ENCODE measurements at regions not wholly inside any gene's neighbourhood (a gene's known extent, or its start where the extent isn't known, plus 50 kb on each side); places are given as distances from the start of the nearest gene placed in this dataset.

GRCh38 chr5:124536333-124536732 is 210.1 kb downstream of the ZNF608 start:
- TF ChIP-seq, protein P1, sequence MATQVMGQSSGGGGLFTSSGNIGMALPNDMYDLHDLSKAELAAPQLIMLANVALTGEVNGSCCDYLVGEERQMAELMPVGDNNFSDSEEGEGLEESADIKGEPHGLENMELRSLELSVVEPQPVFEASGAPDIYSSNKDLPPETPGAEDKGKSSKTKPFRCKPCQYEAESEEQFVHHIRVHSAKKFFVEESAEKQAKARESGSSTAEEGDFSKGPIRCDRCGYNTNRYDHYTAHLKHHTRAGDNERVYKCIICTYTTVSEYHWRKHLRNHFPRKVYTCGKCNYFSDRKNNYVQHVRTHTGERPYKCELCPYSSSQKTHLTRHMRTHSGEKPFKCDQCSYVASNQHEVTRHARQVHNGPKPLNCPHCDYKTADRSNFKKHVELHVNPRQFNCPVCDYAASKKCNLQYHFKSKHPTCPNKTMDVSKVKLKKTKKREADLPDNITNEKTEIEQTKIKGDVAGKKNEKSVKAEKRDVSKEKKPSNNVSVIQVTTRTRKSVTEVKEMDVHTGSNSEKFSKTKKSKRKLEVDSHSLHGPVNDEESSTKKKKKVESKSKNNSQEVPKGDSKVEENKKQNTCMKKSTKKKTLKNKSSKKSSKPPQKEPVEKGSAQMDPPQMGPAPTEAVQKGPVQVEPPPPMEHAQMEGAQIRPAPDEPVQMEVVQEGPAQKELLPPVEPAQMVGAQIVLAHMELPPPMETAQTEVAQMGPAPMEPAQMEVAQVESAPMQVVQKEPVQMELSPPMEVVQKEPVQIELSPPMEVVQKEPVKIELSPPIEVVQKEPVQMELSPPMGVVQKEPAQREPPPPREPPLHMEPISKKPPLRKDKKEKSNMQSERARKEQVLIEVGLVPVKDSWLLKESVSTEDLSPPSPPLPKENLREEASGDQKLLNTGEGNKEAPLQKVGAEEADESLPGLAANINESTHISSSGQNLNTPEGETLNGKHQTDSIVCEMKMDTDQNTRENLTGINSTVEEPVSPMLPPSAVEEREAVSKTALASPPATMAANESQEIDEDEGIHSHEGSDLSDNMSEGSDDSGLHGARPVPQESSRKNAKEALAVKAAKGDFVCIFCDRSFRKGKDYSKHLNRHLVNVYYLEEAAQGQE (IDR thresholded peaks at IDR 0.05; ENCODE audit: insufficient read depth in 1 of 2, low read depth in 2 of 2, low read length in 2 of 2), result no peak
- TF ChIP-seq POLR2AphosphoS5 (IDR thresholded peaks at IDR 0.05; ENCODE audit: low read depth, low read length), result no peak
- no peak for TF ChIP-seq SIN3A (IDR thresholded peaks at IDR 0.05; ENCODE audit: borderline replicate concordance, insufficient read depth, low read length)
- TF ChIP-seq TAF1 (IDR thresholded peaks at IDR 0.05; ENCODE audit: borderline replicate concordance, insufficient read depth, low read length), result no peak
- no peak for TF ChIP-seq FOXP2 (optimal IDR thresholded peaks at IDR 0.05; ENCODE audit: borderline replicate concordance, extremely low read depth, extremely low read length, insufficient read depth)

DNA sequence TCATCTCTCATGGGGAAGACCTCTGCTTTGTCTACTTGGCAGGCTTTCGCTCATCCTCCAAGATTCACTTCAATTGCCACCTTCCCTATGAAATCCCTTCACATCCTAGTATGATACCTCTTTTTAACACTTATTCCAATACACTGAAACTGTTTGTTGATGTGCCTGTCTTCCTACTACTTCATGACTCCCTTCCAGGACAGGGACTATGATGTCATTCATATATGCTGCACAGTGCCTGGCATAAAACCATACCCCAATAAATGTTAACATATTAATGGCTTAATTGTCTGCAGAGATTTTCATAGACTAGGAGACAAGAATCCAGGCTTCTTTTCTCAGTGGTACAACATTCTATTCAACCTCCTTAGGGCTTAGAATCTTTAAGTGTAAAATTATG is 215.5 kb downstream of the ZNF608 start:
- TF ChIP-seq POLR2AphosphoS5 (IDR thresholded peaks at IDR 0.05; ENCODE audit: low read depth, low read length), result no peak
- TF ChIP-seq FOXP2 (optimal IDR thresholded peaks at IDR 0.05; ENCODE audit: borderline replicate concordance, extremely low read depth, extremely low read length, insufficient read depth), result no peak
- TF ChIP-seq, protein P1 (IDR thresholded peaks at IDR 0.05; ENCODE audit: insufficient read depth in 1 of 2, low read depth in 2 of 2, low read length in 2 of 2), result no peak
- TF ChIP-seq SIN3A (IDR thresholded peaks at IDR 0.05; ENCODE audit: borderline replicate concordance, insufficient read depth, low read length), result no peak
- TF ChIP-seq TAF1 (IDR thresholded peaks at IDR 0.05; ENCODE audit: borderline replicate concordance, insufficient read depth, low read length), result no peak

- TF ChIP-seq POLR2AphosphoS5 (IDR thresholded peaks at IDR 0.05; ENCODE audit: low read depth, low read length) (no peak), SIN3A (IDR thresholded peaks at IDR 0.05; ENCODE audit: borderline replicate concordance, insufficient read depth, low read length) (no peak)
- TF ChIP-seq, protein P1 (IDR thresholded peaks at IDR 0.05; ENCODE audit: insufficient read depth in 1 of 2, low read depth in 2 of 2, low read length in 2 of 2), result no peak
Measured at GRCh38 chr5:124528838-124529237, 217.6 kb downstream of the ZNF608 start.

GRCh38 chr5:124527220-124527991 is 219.0 kb downstream of the ZNF608 start:
- TF ChIP-seq TAF1 (IDR thresholded peaks at IDR 0.05; ENCODE audit: borderline replicate concordance, insufficient read depth, low read length) (no peak), FOXP2 (optimal IDR thresholded peaks at IDR 0.05; ENCODE audit: borderline replicate concordance, extremely low read depth, extremely low read length, insufficient read depth) (no peak), POLR2AphosphoS5 (IDR thresholded peaks at IDR 0.05; ENCODE audit: low read depth, low read length) (no peak), SIN3A (IDR thresholded peaks at IDR 0.05; ENCODE audit: borderline replicate concordance, insufficient read depth, low read length) (no peak)
- TF ChIP-seq, protein P1 (IDR thresholded peaks at IDR 0.05; ENCODE audit: insufficient read depth in 1 of 2, low read depth in 2 of 2, low read length in 2 of 2), result no peak
